Naive thymus-derived CD4-positive, alpha-beta T cell (primary cell): ENCODE measurements at regions not wholly inside any gene's neighbourhood (a gene's known extent, or its start where the extent isn't known, plus 50 kb on each side); places are given as distances from the start of the nearest gene placed in this dataset.

Experiments
- ATAC-seq: fragments of 150-1000 bp; cut with Tn5 transposase; 2 replicates; pipeline ENCODE4 v1.10.0; 2021; ENCODE audit warnings: mild to moderate bottlenecking, moderate library complexity
- CTCF ChIA-PET: fragments of 350-600 bp; sonication (Branson Sonifier 250); formaldehyde crosslinking; loops from one replicate; lab custom pipeline; 2021; ENCODE audit warnings: antibody characterized with exemption; lab: Charles Lee
- POLR2A ChIA-PET: fragments of 350-600 bp; sonication (Branson Sonifier 250); formaldehyde crosslinking; loops from one replicate; lab custom pipeline; 2021; ENCODE audit warnings: antibody characterized with exemption, inconsistent platforms; lab: Charles Lee
- DNase-seq, 9 donors: peaks; one replicate each; pipeline versions ENCODE4 v3.0.0 to v3.0.0-alpha.2; 2020 to 2022; ENCODE audit warnings: mixed read lengths in 1 of 9
- H3K27ac ChIP-seq: one replicate; pipeline ENCODE4 v1.7.0; 2013; ENCODE audit warnings: mild to moderate bottlenecking, low read depth, low read length, moderate library complexity
- H3K27me3 ChIP-seq, 2 donors: one replicate each; pipeline ENCODE4 v1.7.0; 2013; ENCODE audit warnings: low read length in 2 of 2, mild to moderate bottlenecking in 2 of 2, moderate library complexity in 2 of 2; ENCODE audit not compliant: control insufficient read depth in 2 of 2, insufficient read depth in 2 of 2
- H3K36me3 ChIP-seq, 3 experiments: 1 replicate in 2 of 3; 2 replicates in 1 of 3; pipeline ENCODE4 v1.7.0; 2013; ENCODE audit warnings: low read length in 3 of 3, mild to moderate bottlenecking in 3 of 3, moderate library complexity in 1 of 3; ENCODE audit not compliant: insufficient read depth in 3 of 3, control insufficient read depth in 2 of 3
- H3K4me1 ChIP-seq, 2 donors: one replicate each; pipeline ENCODE4 v1.7.0; 2013; ENCODE audit warnings: low read length in 2 of 2, mild to moderate bottlenecking in 2 of 2, moderate library complexity in 1 of 2; ENCODE audit not compliant: control insufficient read depth in 2 of 2, insufficient read depth in 2 of 2
- H3K4me3 ChIP-seq: 2 replicates; pipeline ENCODE4 v1.7.0; 2013; ENCODE audit warnings: mild to moderate bottlenecking, low read length
- H3K9me3 ChIP-seq, 3 experiments: 1 replicate in 2 of 3; 2 replicates in 1 of 3; pipeline ENCODE4 v1.7.0; 2013; ENCODE audit warnings: low read length in 3 of 3; ENCODE audit not compliant: control insufficient read depth in 2 of 3
- H3K27ac Mint-ChIP-seq, 9 donors: one replicate each; pipeline ENCODE4 v1.8.0; 2020 to 2022; ENCODE audit warnings: mixed read lengths in 9 of 9, mild to moderate bottlenecking in 8 of 9, moderate library complexity in 5 of 9, inconsistent platforms in 2 of 9
- H3K27me3 Mint-ChIP-seq, 5 donors: one replicate each; pipeline ENCODE4 v1.8.0; 2021 to 2022; ENCODE audit warnings: mixed read lengths in 5 of 5, mild to moderate bottlenecking in 1 of 5
- H3K36me3 Mint-ChIP-seq, 5 donors: one replicate each; pipeline ENCODE4 v1.8.0; 2020 to 2022; ENCODE audit warnings: mixed read lengths in 5 of 5, mild to moderate bottlenecking in 3 of 5, inconsistent platforms in 1 of 5
- H3K4me1 Mint-ChIP-seq, 7 donors: one replicate each; pipeline ENCODE4 v1.8.0; 2020 to 2022; ENCODE audit warnings: mixed read lengths in 7 of 7, mild to moderate bottlenecking in 3 of 7, inconsistent platforms in 1 of 7
- H3K4me3 Mint-ChIP-seq, 10 donors: one replicate each; pipeline ENCODE4 v1.8.0; 2020 to 2022; ENCODE audit warnings: mild to moderate bottlenecking in 10 of 10, mixed read lengths in 10 of 10, moderate library complexity in 6 of 10, inconsistent platforms in 2 of 10
- H3K9me3 Mint-ChIP-seq, 11 donors: one replicate each; pipeline ENCODE4 v1.8.0; 2020 to 2022; ENCODE audit warnings: mixed read lengths in 11 of 11, mild to moderate bottlenecking in 4 of 11, inconsistent platforms in 1 of 11, moderate library complexity in 1 of 11
- intact Hi-C, 2 donors: fragments of 100-400 bp; cut with micrococcal nuclease; formaldehyde crosslinking; loops; one replicate each; pipeline ENCODE4 v1.15.1; 2023

DNA sequence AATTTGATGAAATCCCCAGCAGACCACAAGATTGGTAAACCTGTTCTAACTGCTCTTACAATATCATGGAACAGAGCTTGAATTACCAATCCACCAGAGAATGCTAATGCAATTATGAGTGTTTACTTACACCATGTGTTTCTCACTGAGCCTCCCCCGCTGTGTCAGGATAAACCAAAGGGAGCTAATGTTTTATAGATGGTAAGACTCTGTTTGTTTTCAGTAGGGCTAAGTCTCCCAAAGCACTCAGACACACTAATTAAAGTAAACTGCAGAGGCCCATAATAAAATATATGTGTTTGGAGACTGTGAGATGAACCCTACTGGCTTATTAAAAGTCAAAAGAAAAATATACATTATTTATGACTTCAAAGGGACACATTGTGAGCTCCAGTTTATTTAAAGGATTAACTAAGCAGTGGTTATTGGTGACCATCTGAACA, 261.7 kb upstream of the FAM241A start:
- Histone ChIP-seq H3K27ac (no peak overlapping the region), H3K36me3 (no peaks in the 10 kb centered on the region), H3K9me3 (no peaks in the 10 kb centered on the region), H3K4me1 (no peaks in the 10 kb centered on the region), H3K4me3 (no peak overlapping the region), H3K27me3 (no peaks in the 10 kb centered on the region)
- peaks cover 0 to 5% (median 0%) of the 10 kb centered on the region in 11 donors for H3K9me3 Mint-ChIP-seq
- CTCF ChIA-PET, result no interaction called here
- POLR2A ChIA-PET, result no interaction called here
- H3K4me1 Mint-ChIP-seq, result no peaks in the 10 kb centered on the region
- DNase-seq (no peak), ATAC-seq (no peak)
- H3K36me3 Mint-ChIP-seq, result no peaks in the 10 kb centered on the region
- no peak overlapping the region for H3K4me3 Mint-ChIP-seq
- intact Hi-C loops, result no loop called here
- no peaks in the 10 kb centered on the region for H3K27me3 Mint-ChIP-seq
- H3K27ac Mint-ChIP-seq, result no peak overlapping the region

GRCh38 chr4:111890412-111890811, 254.8 kb upstream of the FAM241A start:
- Mint-ChIP-seq H3K36me3 (no peaks in the 10 kb centered on the region), H3K27ac (no peak overlapping the region), H3K4me3 (no peak overlapping the region), H3K4me1 (no peaks in the 10 kb centered on the region), H3K9me3 (peaks cover 0 to 25% (median 4%) of the 10 kb centered on the region in 11 donors), H3K27me3 (peaks cover 0 to 4% (median 0%) of the 10 kb centered on the region in 5 donors)
- Histone ChIP-seq H3K27ac (no peak overlapping the region), H3K4me3 (no peak overlapping the region), H3K27me3 (no peaks in the 10 kb centered on the region), H3K4me1 (no peaks in the 10 kb centered on the region), H3K36me3 (no peaks in the 10 kb centered on the region), H3K9me3 (no peaks in the 10 kb centered on the region)
- DNase-seq (no peak), ATAC-seq (no peak)
- intact Hi-C loops, result loop anchor here (10.0 kb wide), 1 partner anchor 556 kb away; no protein-coding TSS in a partner anchor
- ChIA-PET POLR2A (no interaction called here), CTCF (no interaction called here)

GRCh38 chr4:111905511-111905910, 239.7 kb upstream of the FAM241A start:
- H3K27me3 ChIP-seq, result no peaks in the 10 kb centered on the region
- H3K9me3 Mint-ChIP-seq, result peaks cover 0 to 4% (median 0%) of the 10 kb centered on the region in 11 donors
- H3K27ac ChIP-seq, result no peak overlapping the region
- no peaks in the 10 kb centered on the region for H3K27me3 Mint-ChIP-seq
- intact Hi-C loops, result no loop called here
- CTCF ChIA-PET, result no interaction called here
- no peaks in the 10 kb centered on the region for H3K36me3 ChIP-seq
- POLR2A ChIA-PET, result no interaction called here
- H3K4me3 ChIP-seq, result no peak overlapping the region
- H3K4me1 ChIP-seq, result no peaks in the 10 kb centered on the region
- ATAC-seq, result no peak
- no peak for DNase-seq
- no peaks in the 10 kb centered on the region for H3K4me1 Mint-ChIP-seq
- H3K4me3 Mint-ChIP-seq, result no peak overlapping the region
- no peaks in the 10 kb centered on the region for H3K9me3 ChIP-seq
- H3K36me3 Mint-ChIP-seq, result no peaks in the 10 kb centered on the region
- H3K27ac Mint-ChIP-seq, result no peak overlapping the region

GRCh38 chr4:111919639-111920038, 225.6 kb upstream of the FAM241A start:
- no peaks in the 10 kb centered on the region for H3K9me3 ChIP-seq
- H3K36me3 ChIP-seq, result no peaks in the 10 kb centered on the region
- ChIA-PET POLR2A (no interaction called here), CTCF (no interaction called here)
- no peaks in the 10 kb centered on the region for H3K4me1 ChIP-seq
- H3K27me3 ChIP-seq, result no peaks in the 10 kb centered on the region
- no peak overlapping the region for H3K4me3 ChIP-seq
- DNase-seq, result no peak
- H3K4me1 Mint-ChIP-seq, result no peaks in the 10 kb centered on the region
- peaks cover 0 to 7% (median 3%) of the 10 kb centered on the region in 11 donors for H3K9me3 Mint-ChIP-seq
- H3K27ac Mint-ChIP-seq, result no peak overlapping the region
- H3K4me3 Mint-ChIP-seq, result no peak overlapping the region
- H3K27ac ChIP-seq, result no peak overlapping the region
- intact Hi-C loops, result no loop called here
- ATAC-seq, result no peak
- no peaks in the 10 kb centered on the region for H3K36me3 Mint-ChIP-seq
- H3K27me3 Mint-ChIP-seq, result no peaks in the 10 kb centered on the region

DNA sequence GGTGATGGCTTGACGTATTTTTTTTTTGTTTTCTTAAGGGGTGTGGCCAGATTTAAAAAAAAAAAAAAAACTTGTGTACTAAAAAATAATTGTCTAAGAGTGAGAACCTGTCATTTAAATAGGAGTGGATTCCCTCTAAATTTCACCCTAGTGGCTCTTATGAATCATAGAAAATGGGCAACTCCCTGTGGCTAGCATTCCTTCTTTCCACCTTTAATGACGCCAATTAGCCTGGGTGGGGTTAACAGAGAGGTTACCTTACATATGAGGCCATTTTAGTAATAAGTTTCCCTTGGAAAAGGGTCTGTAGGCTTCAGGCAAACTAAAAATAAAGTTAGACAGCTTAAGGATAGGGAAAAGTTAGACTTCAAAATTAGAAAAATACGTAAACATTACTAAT, 223.5 kb upstream of the FAM241A start:
- CTCF ChIA-PET, result no interaction called here

DNA sequence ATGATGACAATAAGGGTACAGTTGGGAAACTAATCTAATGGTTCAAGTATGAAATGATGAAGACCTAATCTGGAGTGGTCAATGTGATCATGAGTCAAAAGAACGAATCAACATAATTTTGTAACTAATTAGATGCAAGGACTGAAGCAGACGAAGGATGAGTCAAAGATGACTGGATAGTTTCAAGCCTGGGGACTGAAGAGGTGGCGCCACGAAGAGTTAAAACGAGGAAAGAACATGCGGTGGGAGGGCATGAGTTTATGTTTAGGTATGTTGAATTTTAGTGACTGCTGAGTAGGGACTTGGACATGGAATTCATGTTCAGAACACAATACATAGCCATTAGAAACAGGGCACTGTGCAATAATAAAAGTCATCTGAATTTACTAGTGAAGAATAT, 221.5 kb upstream of the FAM241A start:
- H3K9me3 Mint-ChIP-seq, result peaks cover 0 to 4% (median 0%) of the 10 kb centered on the region in 11 donors
- no peak overlapping the region for H3K4me3 Mint-ChIP-seq
- H3K36me3 Mint-ChIP-seq, result no peaks in the 10 kb centered on the region
- DNase-seq (no peak), ATAC-seq (no peak)
- POLR2A ChIA-PET, result no interaction called here
- no peaks in the 10 kb centered on the region for H3K36me3 ChIP-seq
- H3K27ac ChIP-seq, result no peak overlapping the region
- intact Hi-C loops, result no loop called here
- no peaks in the 10 kb centered on the region for H3K27me3 ChIP-seq
- H3K27me3 Mint-ChIP-seq, result peaks cover 0 to 4% (median 0%) of the 10 kb centered on the region in 5 donors
- no peak overlapping the region for H3K27ac Mint-ChIP-seq
- H3K4me1 ChIP-seq, result no peaks in the 10 kb centered on the region
- H3K4me3 ChIP-seq, result no peak overlapping the region
- CTCF ChIA-PET, result no interaction called here
- H3K4me1 Mint-ChIP-seq, result no peaks in the 10 kb centered on the region
- H3K9me3 ChIP-seq, result no peaks in the 10 kb centered on the region

More for the DNA sequence above, 223.5 kb upstream of the FAM241A start:
- no peak overlapping the region for H3K4me3 Mint-ChIP-seq
- H3K27me3 ChIP-seq, result no peaks in the 10 kb centered on the region
- no peaks in the 10 kb centered on the region for H3K9me3 ChIP-seq
- no peaks in the 10 kb centered on the region for H3K4me1 ChIP-seq
- no peak overlapping the region for H3K27ac ChIP-seq
- peaks cover 0 to 5% (median 0%) of the 10 kb centered on the region in 11 donors for H3K9me3 Mint-ChIP-seq
- no peaks in the 10 kb centered on the region for H3K27me3 Mint-ChIP-seq
- intact Hi-C loops, result no loop called here
- H3K36me3 Mint-ChIP-seq, result no peaks in the 10 kb centered on the region
- no peak overlapping the region for H3K27ac Mint-ChIP-seq
- H3K4me1 Mint-ChIP-seq, result no peaks in the 10 kb centered on the region
- H3K4me3 ChIP-seq, result no peak overlapping the region
- POLR2A ChIA-PET, result no interaction called here
- H3K36me3 ChIP-seq, result no peaks in the 10 kb centered on the region
- DNase-seq (no peak), ATAC-seq (no peak)

- POLR2A ChIA-PET, result no interaction called here
- Histone ChIP-seq H3K4me1 (no peaks in the 10 kb centered on the region), H3K9me3 (no peaks in the 10 kb centered on the region), H3K4me3 (no peak overlapping the region), H3K36me3 (no peaks in the 10 kb centered on the region), H3K27ac (no peak overlapping the region), H3K27me3 (no peaks in the 10 kb centered on the region)
- Mint-ChIP-seq H3K4me1 (no peaks in the 10 kb centered on the region), H3K27me3 (peaks cover 0 to 7% (median 2%) of the 10 kb centered on the region in 5 donors), H3K9me3 (peaks cover 0 to 4% (median 0%) of the 10 kb centered on the region in 11 donors), H3K4me3 (no peak overlapping the region), H3K36me3 (no peaks in the 10 kb centered on the region), H3K27ac (no peak overlapping the region)
- intact Hi-C loops, result no loop called here
- ATAC-seq (no peak), DNase-seq (no peak)
- CTCF ChIA-PET, result no interaction called here
Measured at GRCh38 chr4:111924696-111925095, 220.6 kb upstream of the FAM241A start.
